GM21529 (cell line): ENCODE measurements at regions not wholly inside any gene's neighbourhood (a gene's known extent, or its start where the extent isn't known, plus 50 kb on each side); places are given as distances from the start of the nearest gene placed in this dataset.

Source experiments
- ATAC-seq: cut with Tn5 transposase; IDR thresholded peaks from one replicate; pipeline ENCODE4 v1.9.1; 2021; ENCODE audit not compliant: unreplicated experiment

DNA sequence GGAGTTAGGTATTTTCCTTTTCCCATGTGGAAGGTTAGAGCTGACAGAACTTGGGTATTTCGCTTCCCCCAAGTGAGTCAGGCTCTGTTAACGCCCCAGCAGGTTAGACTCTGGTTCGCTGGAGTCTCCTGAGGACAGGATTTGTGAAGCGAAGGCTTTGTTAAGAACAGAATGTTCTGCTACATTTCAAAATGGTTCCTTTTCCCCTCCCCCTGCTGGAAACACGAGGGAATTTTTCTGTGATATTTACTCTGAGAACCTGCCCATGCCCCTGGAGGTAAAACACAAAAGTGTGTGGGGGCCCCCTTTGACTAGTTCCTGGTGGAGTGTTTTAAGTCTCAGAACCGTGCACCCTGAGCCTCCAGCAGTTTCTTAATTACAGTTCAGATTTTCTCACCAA lies 731.4 kb upstream of the CITED2 start:
- ATAC-seq, result no peak

DNA sequence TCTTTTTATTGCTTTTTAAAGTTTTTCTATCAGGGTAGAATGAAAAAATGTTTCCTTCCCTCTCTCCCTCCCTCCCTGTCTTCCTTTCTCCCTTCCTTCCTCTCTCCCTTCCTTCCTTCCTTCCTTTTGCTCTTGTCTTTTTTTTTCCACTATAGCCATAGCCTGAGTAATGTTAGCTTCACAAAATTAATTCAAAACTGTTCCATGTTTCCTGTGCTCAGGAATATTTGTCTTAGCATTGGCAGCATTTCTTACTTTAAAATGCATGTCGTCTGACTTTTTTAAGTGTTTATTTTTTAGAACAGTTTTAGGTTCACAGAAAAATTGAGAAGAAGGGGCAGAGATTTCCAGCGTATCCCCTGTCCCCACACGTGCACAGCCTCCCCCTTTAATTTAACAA lies 730.8 kb upstream of the CITED2 start:
- ATAC-seq, result no peak

DNA sequence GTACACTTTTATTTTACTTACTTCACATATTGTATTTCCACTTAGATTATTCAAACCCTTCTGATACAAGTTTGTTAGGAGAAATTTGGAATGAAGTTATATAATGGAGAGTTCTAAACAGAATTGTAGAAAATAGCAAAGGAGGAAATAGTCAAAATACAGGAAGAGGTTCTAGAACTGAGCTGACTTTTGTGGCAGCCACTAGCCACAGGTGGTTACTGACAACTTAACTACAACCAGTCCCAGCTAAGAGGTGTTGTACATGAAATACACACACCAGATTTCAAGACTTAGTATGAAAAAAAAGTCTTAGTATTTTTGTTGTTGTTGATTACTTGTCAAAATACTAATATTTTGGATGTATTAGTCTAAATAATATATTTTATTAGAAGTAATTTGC lies 727.4 kb upstream of the CITED2 start:
- no peak for ATAC-seq

DNA sequence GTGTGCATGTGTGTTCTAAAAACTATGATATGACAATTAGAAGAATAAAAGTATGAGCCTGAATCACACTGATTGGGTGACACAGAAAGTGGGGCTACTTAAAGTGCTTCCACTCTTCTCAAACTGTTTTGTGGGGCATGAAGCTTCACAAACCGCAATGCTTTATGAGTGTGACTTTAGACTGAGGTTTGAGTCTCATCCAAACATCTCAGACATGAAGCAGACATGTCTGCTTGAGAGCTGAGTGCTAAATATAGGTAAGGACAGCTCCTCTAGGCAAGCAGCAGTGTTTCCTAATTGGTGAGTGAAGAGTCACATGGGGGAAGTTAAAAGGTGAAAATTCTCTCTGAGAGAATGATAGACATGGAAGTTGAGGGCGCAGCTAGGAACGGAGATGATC lies 726.9 kb upstream of the CITED2 start:
- ATAC-seq, result no peak

DNA sequence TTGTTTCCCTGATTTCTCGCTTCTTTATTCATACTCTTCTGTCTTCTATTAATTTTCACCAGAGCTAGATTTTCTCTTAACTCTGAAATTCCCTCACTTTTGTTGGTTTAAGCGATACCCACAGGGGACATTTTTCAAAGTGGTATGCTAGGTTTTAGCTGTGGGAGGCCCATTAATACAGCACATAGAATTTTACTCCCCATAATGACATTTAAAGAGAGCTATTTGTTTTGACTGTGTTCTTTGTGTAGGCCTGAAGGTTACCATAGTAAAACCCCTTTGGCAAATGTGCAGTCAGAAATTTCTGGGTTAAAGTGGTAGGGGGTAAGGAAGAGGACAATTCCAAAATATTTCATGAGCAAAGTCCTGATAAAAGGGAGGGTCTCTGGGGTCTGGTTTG lies 721.1 kb upstream of the CITED2 start:
- no peak for ATAC-seq

DNA sequence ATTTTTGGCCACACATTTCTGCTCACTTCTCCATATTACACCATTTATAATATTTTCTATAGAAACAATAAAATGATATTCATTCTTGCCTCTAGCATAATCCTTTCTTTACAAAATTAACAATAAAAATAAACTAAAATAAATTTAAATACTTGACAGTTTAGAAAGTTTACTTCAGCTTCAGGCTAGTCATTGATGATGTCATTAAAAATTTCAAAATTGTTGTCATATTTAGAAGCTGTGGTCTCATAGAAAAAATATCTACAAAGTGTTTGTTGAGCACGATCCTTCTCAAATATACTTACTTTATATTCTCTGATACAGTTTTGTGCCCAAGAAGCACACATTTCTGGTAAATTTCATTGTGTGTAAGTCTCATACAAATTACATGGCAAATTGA lies 717.4 kb upstream of the CITED2 start:
- ATAC-seq, result no peak

DNA sequence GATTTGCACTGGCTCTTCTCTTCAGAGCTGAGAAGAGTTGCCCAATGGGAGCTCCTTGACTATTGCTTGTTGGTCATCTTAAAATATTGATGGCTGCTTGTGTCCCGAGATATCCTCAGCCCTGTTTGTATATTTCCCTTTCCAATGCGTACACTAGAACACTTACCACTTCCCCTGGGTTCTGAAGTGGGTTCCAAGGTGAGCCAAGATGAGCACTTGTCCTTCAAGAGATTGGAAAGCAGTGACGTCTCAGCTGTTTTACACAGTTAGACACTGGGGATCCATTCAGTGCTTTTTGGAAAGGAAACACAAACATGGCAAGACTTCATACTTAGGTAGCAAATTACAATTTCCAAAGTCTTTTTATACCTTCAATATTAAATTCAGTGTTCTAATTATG lies 716.4 kb upstream of the CITED2 start:
- ATAC-seq, result no peak

DNA sequence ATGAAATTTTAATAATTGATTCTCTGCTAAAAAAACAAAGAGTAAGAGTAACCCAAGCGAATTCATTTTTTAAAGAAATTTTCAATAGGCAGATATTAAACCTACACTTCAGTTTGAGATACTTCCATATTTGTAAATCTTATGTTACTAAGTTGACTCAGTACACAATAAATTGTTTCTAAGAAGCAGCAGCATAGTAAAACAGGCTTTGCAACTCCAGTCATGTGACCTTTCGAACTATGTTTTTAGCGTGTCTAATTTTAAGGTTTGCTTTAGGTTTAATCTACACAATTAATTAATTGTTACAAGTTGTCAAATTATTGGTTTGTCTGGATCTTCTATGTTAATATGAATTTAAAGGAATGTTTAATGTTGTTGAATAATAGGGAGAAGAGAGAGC lies 708.9 kb upstream of the CITED2 start:
- ATAC-seq, result no peak

DNA sequence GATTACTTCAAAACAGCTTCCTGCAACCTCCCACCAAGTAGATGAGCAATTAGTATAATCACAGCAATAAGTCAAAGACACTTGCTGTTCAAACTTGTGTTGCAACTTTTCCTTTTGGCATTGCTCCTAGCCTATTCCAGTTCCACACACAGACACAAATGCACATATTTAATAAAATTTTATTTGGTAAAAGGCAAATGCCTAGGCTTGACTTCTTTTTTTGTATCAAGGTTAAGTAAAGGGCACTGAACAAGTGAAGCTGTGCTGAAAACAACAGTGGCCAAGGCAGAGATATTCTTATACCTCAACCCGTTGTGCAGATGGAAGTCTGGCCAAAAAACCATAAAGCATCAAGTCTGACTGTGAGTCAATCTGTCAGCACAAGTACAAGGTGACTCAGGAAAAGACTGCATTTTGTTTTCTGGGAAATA lies 708.4 kb upstream of the CITED2 start:
- no peak for ATAC-seq

DNA sequence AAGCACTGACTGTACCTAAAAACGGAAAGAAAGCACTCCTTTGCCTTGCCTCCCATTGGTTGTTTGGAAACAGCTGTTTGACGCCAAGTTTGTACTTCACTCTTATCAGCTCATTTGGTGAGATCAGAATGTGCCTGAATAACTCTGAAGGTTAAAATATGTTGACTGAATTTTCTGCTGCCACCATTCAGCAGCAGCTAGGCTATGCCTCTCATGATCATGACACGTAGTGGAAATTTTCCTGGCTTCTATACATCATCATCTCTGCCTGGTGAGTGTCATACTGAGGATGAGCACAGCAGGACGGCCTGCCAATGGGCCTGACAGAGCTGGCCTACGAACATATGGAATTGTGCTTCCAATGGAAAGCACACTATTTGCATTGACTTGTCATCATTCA lies 704.9 kb upstream of the CITED2 start:
- no peak for ATAC-seq

DNA sequence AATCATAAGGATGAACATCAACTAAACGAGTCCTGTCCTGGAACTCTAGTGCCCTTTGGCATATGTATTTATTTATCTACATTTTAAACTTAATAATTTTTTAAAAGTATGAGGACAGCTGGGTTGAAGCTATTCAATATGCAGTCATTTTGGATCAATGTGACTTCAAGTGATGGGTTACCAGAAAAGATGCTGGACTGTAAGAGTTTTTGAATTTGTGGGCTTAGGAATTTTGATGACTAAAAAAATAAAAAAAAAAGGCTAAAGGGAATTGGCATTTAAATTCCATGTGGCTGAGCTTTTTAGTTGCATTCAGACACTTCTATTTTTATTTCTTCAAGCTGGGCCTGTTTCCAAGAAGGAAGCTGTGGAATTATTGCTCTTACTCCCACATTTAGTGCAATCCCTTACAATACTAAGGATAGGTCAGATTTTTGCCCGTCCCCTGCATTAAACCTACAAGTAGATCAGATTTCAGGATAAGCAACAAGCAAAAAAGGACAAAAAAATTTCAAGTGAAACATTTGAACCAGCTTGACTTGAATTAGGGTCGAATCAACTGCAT lies 704.2 kb upstream of the CITED2 start:
- ATAC-seq, result no peak

DNA sequence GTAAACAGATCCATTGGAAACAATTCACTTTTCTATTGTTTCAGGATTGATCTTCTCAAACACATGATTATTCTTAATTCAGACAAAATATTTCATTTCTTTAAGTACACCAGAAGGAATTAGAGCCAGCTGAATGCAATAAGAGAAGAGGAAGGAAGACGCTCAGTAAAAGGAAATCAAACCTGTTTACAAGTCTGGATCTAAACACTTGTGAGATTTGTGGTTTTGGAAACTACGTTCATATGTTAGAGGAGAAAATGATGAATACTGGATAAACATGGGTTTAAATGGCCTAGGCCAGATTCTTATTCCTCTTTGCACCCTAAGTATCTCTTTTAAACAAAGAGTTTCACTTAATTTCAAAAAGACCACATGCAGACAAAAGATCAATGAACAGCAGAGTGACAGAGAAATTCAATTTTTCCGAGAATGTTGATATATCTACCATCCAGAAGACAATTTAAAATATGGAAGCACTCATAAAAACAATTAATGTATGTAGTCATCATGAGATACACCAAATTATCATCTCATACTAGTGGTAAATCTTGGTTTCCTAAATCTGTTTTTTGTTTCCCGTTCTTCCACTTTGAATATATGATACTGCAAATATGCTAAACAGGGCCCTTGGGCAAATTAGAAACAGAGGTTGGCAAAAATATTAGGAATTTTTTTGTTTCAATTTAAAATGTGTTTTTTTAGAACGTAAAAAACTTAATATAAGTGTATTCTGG lies 703.5 kb upstream of the CITED2 start:
- no peak for ATAC-seq

DNA sequence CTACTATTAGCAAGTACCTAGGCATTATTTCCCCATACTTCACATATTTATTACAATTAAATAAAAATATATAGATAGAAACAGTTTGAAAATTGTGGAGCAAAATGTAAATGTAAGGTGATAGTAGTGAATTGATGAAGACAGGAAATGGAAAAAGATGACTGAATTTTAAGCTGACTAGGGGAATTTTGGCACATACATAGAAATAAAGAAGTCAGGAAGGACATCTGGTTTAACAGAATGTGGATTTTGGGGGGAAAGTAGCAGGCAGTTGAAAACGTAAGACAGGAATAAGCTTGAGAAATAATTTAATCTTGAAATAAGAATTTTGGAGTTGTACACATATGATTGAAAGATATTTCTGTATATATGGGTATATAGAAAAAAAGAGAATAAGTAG lies 701.7 kb upstream of the CITED2 start:
- no peak for ATAC-seq

DNA sequence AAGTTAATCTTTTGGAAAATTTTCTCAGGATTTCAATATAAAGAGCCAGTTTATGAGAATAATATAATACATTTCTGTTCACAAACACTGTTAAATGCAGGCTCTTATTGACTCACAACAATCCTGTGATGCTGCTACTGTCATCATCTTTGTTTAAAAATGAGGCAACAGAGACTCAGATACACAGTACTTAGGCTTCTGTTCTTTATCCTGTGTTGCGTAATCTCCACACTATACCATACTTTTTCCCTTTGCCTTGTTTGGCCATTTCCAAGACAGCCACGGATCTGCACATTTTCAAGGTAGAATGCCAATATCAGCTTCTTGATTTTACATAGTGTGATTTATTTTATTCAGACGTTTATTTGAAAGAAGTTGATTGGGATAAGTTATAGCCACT lies 699.0 kb upstream of the CITED2 start:
- no peak for ATAC-seq

DNA sequence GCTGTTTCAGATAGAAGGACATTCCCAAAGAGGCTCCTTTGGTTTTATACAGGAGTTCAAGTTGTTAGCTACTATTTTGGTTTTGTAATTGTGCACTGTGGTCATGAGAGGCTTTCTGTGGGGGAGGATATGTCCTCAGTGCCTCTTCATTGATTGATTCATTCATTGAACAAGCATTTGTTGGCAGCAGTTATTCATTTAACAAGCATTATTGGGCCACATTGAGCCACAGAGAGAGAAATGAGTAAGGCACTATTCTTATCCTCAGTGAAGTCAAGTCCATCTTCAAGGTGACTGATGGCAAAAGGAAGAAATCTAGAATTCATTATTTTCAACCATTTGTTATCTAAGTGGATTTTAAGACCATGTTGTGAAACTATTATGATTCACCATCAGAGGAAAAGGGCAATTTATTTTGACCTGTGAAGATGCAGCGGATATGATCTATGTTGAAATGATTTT lies 697.2 kb upstream of the CITED2 start:
- ATAC-seq, result no peak

DNA sequence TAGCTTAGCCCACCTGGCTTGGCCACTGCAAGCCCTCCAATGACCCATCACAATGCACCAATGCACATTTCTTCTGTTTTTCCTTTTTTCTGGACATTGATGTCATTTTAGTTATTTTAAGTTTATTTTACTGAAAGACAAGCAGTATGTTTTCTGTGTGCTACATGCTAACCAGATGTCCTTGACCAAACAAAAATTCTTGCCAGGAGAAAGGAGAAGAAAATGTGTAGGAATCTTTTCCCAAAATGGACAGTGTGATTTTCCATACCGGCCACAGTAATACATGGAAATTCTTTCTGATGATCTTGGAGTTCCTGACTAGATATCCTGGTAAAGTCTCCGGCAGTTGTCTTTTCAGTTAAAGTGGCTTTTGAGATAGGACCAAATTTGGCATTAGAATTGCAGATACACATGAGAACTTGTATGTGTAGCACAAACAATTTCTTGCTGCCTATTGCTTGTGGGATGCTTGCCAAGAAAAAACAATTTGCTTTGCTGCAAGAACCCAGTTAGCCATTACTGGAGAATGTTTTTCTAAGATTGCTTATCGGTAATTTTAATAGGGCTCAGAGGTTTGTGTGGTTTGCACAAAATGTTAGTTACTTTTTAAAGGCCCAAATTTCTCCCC lies 696.5 kb upstream of the CITED2 start:
- no peak for ATAC-seq

DNA sequence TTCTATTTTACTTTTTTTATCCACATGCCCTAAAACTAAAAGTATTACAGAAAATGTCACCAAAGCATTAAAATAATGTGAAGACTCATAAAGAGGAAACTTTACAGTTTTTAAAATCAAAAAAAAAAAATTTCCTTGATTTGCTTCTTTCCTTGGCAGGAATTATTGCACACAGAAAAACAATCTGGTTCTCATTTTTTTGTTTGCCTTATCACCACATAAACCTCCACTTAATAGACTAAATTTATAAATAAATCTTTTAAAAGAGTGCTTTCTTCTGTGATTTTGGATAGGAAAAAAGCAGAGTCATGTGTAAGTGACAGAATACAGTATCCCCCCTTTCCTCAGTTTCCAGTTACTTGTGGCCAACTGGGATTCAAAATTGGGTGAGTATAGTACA lies 695.1 kb upstream of the CITED2 start:
- ATAC-seq, result no peak

DNA sequence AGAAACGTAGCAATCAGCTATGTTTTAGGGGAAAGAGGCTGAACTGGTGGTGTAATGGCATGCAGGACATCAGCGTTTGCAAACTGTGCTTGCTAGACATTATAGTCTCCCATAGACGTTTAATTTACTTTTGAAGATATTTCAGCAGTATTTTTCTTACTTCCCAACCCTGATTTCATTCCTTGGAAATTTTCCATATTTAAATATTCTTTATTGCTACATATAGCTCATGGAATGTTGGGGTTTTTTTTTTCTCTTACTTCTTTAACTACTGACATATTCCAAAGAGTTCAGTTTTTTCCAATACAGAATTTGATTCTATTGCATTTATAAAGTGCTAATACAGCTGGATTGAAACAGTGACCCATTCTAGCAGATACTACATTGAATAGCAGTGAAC lies 694.4 kb upstream of the CITED2 start:
- no peak for ATAC-seq

DNA sequence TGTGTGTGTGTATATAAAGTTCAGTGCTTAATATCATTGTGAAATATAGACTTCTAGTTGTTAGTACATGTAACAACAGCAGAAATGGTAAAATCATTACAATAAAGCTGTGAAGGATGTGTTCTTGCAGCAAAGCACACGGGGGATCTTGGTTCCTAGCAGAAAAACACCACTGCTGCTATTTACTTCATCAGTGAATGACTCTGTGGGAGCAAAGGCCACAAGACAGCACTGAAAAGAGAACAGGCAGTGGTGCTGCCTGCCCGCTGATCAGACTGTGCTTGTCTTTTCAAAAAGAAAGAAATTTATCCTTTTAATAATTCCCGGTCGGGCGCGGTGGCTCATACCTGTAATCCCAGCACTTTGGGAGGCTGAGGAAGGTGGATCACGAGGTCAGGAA lies 689.9 kb upstream of the CITED2 start:
- ATAC-seq, result no peak

DNA sequence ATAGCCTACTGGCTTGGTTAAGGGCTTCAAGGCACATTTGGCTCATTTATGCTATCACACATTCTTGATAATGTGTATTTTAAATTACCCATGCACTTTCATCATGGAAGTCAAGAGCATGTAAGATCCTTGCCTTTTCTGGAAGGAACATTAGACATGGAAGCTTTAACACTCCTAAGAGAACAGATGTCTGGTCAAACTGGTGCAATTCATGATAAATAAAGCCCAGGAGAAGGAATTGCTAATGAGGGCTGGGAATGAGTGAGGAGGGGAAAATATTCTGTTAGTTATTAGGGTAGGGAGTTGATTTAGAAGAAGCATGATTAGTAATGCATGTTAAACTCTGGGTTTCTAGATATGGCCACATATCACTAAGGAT lies 688.6 kb upstream of the CITED2 start:
- no peak for ATAC-seq

DNA sequence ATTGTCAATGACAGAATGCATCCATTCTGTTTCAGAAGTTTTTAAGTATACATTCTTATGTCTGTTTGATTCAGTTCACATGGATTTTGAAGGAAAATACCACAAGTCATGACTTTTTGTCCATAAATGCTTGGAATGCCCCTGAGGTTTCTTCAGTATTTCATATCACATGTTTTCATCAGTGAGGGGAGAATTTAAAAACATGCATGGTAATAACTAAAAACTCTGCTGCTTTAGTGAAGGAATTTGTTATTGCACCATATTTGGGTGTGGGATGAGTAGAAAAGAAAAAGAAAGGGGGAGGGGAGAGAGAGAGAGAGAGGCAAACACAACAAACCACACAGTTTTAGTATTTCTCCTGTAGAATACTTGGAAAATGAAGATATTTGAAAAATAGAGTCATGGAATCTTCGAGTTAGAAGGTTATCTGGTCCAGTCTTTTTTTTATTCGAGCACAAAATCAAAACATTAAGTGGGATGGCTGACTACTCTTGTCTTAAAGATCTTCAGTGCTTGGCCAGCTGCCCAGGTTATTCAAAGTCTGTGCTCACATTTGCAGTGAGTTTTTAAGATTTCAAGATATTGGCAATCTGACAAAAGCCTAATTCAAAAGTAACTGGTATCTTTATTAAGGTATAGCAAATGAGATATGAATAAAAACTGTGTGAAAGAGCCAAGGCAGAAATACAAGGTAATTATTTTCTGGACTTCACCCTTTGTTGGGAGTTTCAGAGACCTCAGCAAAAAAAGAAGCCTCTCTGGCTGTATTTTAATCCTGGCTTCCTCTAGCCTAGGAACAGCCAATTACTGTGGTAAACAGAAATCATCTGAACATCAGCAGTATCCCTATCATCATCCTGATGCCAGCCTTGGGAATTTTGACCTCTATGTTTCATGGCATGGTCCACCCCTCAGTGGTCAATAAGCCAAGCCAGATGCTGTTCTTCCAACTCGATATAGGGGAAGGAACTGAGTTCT lies 687.9 kb upstream of the CITED2 start:
- no peak for ATAC-seq
